GM18508 (cell line): ENCODE measurements at regions not wholly inside any gene's neighbourhood (a gene's known extent, or its start where the extent isn't known, plus 50 kb on each side); places are given as distances from the start of the nearest gene placed in this dataset.

Source experiments
- ATAC-seq: cut with Tn5 transposase; IDR thresholded peaks from one replicate; pipeline ENCODE4 v1.9.1; 2021; ENCODE audit warnings: moderate number of reproducible peaks; ENCODE audit not compliant: insufficient read depth, unreplicated experiment

DNA sequence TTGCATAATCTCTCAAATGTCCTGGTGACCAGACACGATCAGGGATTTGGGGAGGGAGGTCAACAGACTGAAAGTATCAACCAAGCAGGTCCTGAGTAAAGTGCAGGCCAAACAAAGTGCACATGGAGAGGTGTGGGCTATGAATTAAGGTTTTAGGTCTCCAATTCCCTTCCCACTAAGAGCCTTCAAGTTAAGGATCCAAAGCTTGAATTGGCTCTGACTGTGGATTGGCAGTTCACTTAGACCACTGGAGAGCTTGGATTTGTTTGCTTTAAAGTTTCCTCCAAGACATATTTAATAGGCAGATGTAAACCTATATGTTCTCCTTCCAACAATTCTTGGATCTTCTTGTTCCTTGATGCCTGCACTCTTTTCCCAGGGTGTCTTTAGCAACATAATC lies 129.6 kb upstream of the IGF1 start:
- ATAC-seq = no peak

DNA sequence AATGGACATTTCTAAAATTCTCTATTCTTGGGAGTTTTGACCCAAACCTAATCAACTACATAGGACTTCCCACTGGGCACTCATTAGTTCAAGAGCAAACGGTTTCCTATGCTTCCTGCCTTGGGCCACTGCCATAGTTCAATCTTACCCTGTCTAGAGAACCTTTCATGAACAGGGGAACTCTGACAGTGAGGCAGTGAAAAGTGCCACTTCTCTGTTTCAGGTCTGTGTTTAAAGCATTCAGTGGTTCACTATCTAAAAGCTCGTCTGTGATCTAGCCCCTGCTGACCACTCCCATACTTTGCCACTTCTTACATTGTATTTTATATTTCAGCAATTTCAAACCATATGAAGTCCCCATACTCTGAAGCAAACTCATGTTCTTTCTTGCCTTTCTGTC lies 122.7 kb upstream of the IGF1 start:
- no peak for ATAC-seq

DNA sequence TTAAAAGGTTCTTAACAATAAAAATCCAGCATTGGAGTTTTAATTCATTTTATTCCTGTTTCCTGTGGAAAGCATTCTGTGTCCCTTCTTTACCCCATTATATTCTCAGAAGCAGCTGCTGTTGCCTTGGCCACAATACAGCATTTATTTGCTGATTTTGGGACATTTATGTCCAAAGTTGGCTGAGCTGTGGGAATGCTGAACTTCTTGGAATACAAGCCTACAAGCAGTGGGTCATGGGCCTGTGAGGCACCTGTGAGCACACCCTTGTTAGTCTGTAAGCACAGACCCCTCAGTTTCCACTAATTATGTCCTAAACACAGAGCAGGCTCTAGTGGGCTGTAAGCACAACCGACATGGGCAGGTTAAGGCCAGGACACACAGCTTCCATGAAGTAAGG lies 122.2 kb upstream of the IGF1 start:
- no peak for ATAC-seq

DNA sequence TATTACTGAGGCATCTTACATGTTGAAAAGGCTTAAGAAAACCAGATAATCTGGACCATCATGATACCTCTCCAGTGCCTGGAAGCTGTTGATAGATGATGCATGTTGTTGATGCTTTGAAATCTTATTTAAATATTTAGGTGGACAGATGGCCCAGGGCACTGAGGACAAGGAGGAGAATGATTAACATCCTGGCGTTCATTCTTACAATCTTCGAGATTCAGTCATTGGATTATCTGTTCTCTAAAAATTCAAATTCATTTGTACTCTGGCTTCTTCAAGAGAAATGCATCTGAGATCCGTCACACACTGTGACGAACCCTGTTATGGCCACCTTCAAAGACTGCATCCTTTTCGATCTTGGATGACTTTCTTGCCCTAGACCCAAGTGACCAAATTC lies 121.3 kb upstream of the IGF1 start:
- ATAC-seq = no peak

DNA sequence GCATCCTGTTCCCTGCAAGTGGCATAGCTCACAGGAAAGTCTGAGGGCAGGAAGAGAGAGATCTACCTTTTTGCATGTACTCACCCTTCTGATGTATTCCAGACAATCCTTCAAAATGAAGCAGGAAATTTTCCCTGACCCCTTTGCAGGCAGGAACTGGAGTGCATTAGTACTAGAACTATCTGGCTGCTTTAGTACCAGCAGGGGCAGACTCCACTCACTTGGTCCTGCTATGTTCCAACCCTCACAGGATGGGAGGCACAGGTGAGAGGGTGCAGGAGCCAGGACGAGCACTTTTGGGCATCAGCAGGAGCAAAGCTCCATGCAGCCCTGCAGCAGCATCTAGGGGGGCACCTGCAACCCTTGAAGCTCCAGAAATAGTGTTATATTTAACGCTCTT lies 116.3 kb upstream of the IGF1 start:
- no peak for ATAC-seq

DNA sequence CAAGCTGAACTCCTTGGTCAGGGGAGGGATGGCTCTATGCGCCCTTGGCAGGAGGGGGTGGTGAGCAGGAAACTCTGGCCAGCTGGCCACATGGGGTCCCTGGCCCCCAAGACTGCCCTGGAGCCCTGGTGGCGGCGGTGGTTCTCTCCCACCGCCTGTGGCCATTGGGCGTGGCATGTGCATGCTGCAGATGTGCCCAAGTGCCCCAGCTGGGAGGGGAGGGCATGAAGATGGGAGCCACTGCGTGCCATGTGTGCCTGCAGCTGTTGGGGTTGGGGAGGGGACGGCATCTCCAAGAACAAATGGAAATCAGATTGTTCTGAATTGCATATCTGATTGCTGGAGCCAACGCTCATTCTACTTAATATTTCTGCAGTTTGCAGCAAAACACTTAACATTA lies 115.7 kb upstream of the IGF1 start:
- ATAC-seq = no peak

DNA sequence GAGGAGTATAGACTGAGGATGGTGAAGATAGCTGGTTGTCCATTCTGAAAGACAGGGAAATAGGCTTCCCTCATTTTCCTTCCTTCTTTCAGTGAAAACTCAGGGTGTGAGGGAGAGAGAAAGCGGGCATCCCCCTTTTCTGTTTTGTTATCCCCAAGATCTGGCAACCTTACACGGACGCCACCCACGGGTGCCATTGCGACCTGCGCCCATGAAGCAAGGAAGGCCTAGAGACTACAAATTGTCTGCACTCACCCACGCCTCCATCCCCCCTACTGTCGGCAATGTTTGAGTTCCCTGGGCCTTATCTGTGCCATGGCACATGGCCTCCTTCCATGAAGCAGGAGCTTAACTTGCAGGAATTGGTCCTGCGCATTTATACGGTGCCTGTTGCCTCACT lies 115.0 kb upstream of the IGF1 start:
- no peak for ATAC-seq

DNA sequence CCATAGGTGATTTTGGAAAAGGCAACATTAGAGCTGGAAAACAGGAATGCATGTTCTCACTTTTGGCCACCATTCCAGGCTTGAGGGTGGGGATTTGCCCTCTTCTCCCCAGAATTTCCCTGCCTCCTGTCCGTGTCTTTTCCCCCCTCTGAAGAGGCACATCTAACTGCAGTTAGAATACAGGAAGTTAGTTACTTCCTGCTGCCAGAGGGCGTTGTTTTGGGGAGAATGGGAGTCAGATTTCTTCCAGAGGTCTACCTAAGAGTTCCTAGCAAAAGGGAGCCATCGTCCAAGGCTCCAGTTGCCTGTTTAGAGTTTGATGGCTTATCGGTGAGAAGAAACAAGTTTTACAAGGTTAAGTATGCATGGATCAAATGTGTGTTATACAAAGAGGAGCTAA lies 112.8 kb upstream of the IGF1 start:
- no peak for ATAC-seq

DNA sequence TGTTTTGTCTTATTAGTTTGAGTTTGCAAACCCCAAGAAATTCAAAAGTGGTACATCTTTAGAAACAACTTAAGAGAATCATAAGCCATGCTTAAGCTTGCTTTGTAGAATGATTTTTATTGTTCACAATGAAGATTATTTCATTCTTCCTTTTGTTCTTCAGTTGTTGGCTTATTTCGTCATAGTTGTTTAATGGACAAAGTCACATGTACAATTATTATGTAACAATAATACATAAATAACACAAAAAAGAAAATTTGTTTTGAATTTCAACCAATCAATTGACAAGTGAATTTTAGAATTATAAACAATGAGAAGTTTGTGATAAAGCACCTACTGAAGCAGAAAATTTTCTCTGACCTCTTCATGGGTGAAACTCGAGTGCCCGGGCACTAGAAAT lies 111.8 kb upstream of the IGF1 start:
- ATAC-seq = no peak

DNA sequence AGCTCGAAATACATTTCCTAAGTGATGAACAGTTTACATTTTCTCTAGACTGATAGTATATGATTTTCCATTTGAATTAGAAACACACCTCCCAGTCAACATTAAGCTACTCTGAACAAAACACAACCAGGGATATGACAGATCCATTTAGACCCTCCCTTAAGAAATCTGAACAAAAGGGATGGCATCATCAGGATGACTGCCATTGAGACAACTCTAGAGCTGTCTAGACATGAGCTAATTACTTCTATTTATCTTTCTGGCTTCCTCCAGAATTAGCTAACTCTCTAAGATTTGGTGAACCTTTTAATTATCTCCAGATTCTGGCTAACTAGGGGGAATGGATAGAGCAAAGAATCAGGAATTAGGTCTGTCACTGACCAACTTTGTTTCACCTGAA lies 92.9 kb upstream of the IGF1 start:
- ATAC-seq = no peak

DNA sequence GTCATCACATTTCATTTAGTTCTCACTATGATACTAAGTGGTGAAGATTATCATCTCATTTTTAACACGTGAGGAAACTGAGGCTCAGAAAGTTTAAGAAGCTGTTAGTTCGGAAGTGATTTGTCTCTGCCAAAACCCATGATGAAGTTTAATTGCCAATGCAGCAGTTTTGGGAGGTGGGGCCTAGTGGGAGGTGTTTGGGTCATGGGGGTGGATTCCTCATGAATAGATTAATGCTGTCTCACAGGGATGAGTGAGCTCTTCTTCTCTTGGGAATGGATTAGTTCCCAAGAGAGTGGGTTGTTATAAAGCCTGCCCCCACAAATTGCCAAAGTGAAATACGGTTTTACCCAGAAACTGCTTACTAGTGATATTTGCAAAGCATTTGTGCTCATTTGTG lies 91.5 kb upstream of the IGF1 start:
- no peak for ATAC-seq

DNA sequence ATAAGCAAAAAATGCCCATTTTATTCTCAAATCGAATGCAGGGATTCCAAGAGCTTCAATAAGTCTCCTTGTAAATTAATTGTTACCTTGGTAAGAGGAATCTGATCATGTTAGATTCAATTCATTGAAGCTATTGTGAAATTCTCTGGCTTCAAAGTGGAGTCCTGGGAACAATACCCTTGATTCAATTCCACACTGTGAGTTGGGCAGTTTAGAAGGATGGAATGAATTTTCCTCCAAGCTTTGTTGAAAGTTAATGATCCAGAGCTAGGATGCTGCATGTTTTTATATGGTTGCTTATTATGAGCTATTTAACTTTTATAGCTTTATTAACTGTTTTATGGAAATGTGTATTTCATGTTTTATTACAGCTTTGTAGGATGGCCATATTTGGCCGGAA lies 89.9 kb upstream of the IGF1 start:
- no peak for ATAC-seq

DNA sequence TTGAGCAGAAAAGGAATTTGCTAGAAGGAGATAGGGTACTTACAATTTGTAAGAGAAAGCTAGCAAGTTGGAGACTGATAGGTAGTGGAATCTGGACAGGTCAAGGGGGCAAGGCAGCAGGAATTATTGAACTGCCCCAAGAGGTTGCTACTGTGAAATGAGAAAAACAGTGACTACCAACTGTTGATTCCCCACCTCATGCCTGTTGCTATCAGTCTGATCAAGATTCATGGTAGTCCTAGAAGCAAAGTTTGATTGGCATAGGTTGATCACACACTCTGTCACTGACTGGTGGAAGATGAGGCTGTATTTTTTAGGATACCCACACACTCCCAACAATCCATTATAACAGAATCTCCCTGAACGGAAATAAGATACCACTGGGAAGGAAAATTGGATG lies 89.4 kb upstream of the IGF1 start:
- no peak for ATAC-seq

DNA sequence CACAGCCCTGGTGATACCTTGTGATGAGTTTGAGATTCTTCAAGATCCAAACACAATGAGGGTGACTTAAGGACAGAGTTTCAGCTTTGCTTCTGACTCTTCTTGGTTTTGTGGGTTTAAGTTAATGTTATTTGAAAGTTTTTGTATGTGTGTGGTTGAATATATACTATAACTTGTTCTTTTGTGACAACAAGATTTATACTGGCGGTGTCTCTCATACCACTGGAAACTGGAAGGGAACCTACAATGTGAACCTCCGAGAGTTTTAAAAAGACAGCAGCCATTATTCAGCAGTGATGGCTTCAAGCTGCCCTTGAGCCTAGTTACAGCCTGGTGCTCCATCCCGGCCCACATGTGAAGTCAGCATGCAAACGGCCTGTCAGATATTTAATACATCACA lies 87.9 kb upstream of the IGF1 start:
- no peak for ATAC-seq

DNA sequence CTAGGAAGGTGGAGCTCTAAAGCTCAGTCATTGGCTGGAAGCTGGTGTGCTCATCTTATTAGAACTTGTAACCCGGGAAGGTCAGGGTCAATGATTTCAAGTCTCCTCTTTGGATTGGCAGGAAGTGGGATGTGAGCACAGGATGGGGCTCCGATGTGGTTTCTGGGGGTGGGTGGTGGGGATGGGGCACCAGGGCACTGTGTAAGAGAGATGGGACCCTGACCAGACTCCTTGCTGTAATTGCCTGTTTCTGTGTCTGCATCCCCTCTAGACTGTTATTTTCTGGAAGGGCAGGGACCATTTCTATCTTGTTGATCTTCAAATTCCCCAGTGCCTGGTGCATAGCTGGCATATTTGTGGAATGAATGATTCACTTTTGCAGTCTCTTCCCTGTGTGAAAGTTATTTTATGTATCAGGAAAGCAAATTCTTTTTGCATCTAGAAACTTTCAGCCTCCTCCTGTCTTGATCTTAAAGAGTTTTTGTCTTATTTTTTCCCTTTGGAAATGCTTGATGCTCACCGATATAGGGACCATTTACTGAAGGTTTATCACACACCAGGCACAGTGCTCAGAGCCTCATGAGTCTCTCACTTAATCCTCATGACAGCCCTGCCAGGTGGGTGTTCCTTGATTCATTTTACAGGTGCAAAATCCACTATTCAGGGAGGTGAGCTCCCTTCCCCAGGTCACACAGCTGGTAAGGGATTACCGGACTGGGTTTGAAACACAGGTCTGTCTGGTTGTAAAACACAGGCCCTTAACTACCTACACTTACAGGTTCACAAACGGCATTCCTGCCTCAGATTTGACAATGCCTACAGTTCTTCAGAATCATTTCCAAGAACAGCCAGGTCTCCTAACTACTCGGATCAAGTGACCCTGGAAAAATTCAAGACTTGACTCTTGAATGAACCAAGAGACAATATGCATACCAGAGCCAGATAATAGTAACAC lies 86.9 kb upstream of the IGF1 start:
- no peak for ATAC-seq

DNA sequence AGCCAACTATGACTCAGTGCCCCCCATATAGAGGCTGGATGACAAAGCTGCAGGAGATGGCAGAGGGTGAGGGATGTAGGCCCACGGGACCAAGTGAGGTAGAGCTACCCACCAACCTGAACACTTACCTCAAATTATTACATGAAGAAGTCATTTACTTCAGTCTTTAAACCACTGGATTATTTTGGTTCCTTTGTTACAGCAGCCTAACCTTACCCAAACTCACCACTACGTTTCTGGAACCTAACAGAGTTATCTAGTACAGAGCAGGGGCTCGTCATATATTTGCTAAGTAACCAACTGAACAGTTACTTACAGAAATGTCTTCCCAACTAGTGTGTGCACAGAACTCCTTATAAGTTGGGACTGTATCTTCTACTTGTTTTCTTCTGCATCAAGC lies 85.2 kb upstream of the IGF1 start:
- ATAC-seq = no peak

DNA sequence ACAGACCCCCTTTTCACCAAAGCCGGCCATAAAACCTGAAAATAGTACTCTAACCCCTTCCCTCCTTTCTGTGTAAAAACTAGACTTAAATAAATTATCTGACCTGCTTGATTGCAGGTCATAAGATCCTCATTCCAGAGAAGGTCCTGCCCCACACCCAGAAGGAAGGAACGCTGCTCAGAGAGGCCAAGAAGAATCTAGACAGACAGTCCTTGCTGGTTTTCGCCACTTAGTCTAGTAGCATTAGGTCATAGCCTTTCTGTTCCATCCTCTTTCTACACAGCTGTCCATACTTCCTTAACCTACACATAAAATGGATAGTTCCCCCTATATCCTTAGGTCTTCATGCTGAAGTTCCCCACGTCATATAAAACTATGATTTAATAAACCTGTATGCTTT lies 83.7 kb upstream of the IGF1 start:
- ATAC-seq = no peak

DNA sequence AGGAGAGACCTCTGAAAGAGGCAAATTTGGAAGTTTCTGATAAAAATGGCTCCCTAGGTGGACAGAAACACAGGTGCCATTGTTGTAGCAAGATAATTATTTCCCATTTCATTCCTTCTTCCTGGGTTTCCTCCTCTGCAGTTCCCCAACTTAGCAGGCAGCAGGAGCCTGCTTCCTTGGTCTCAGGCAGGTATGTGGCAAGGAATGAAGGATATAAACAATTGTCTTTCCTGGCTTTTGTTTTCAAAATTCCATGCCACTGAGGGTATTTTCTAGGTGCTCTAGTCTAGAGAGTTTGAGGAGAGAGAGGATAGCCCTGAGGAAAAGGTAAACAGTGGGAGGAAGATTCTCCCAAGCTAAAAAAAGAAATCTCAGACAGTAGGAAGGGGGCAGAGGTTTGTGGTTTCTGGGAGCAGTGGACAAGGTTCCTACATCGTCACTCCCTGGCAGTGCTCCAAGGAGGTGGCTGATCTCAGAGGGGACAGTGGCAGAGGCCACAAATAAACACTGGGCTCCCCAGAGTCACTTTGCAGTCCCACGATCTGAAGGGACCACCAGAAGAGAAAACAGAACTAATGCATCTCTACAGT lies 82.6 kb upstream of the IGF1 start:
- no peak for ATAC-seq

DNA sequence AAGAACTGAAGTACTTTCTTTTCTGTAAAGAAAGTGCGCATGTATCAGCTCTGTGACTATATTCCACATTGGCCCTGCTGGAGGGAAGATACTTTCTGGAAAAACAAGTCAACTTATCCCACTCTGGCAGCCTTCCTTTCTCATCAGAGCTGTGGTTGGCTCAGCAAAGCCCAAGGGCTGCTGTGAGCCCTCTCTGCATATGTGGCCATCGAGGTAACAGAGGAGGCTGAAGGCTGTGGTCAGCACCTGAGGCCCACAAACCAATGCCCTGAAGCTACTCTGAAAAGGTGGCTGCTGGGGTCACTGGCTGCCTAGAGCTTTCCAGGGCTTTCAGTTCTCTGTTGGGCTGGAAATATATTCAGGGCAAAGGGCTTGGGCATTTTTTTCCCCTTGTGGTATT lies 70.8 kb upstream of the IGF1 start:
- ATAC-seq = no peak

DNA sequence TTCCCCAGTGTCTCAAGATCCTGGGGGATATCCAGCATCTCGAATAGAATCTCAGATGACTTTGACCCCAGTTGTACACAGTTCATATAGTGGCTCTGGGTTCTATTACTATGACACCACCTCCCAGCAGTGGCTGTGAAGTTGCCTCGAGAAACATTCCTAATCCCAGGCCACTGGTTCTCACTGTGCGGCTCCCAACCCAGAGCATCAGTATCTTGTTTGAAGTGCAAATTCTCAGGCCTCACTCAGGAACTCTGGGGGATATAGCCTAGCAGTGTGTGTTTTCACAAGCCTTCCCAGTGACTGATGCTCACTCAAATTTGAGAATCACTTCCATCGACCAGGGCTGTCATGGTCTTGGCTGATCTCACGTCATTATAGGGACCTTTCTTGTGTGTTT lies 69.3 kb upstream of the IGF1 start:
- ATAC-seq = no peak

DNA sequence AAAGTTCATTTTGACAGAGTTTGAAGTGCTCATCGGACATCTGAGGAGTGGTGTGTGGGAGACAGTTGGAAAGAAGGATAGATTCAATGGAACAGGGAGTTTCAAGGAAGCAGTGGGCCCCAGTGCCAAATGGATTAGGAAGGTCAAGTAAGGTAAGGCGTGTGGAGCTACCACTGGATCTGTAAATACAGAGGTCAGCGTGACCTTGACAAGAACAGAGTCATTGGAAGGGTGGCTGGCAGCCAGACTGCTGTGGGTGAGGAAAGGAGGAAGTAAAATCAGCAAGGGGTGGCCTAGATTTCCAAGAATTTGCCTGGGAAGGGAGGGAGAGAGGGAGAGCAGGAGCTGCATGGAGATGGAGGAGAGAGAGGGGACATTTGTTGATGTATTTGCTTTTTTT lies 68.2 kb upstream of the IGF1 start:
- no peak for ATAC-seq
